MM.1S (cell line): ENCODE measurements at regions not wholly inside any gene's neighbourhood (a gene's known extent, or its start where the extent isn't known, plus 50 kb on each side); places are given as distances from the start of the nearest gene placed in this dataset.
A peak's percentile ranks its signal among the peaks of the same experiment; 100 is the strongest.

Experiments
- DNase-seq: peaks from one replicate; pipeline ENCODE4 v3.0.0-alpha.2; 2015
- H2AFZ ChIP-seq: fragments of 300-600 bp; sonication (generic); 2 replicates; pipeline ENCODE4 v1.6.0; 2016; ENCODE audit warnings: antibody characterized with exemption, low read length
- H3F3A ChIP-seq: fragments of 300-600 bp; sonication (generic); 2 replicates; pipeline ENCODE4 v1.6.1; 2016; ENCODE audit warnings: mild to moderate bottlenecking, antibody characterized with exemption, low read length, moderate library complexity, mixed read lengths; ENCODE audit not compliant: insufficient read depth
- H3K27ac ChIP-seq: fragments of 300-600 bp; sonication (generic); 2 replicates; pipeline ENCODE4 v1.5.1; 2016; ENCODE audit warnings: mild to moderate bottlenecking, low read length
- H3K27me3 ChIP-seq: fragments of 300-600 bp; sonication (generic); replicated peaks from 2 replicates; pipeline ENCODE4 v1.6.0; 2016; ENCODE audit warnings: low read length; ENCODE audit not compliant: insufficient read depth
- H3K36me3 ChIP-seq: fragments of 300-600 bp; sonication (generic); replicated peaks from 2 replicates; pipeline ENCODE4 v1.6.1; 2016; ENCODE audit warnings: mild to moderate bottlenecking, low read length, mixed read lengths; ENCODE audit not compliant: insufficient read depth
- H3K4me1 ChIP-seq: fragments of 300-600 bp; sonication (generic); 2 replicates; pipeline ENCODE4 v1.6.1; 2016; ENCODE audit warnings: low read length, mixed read lengths
- H3K4me2 ChIP-seq: fragments of 300-600 bp; sonication (generic); 2 replicates; pipeline ENCODE4 v1.6.0; 2016; ENCODE audit warnings: low read depth, low read length
- H3K4me3 ChIP-seq: fragments of 300-600 bp; sonication (generic); 2 replicates; pipeline ENCODE4 v1.5.1; 2016; ENCODE audit warnings: low read length, mixed read lengths
- H3K79me2 ChIP-seq: fragments of 300-600 bp; sonication (generic); 2 replicates; pipeline ENCODE4 v1.6.1; 2016; ENCODE audit warnings: mixed run types, low read length, mixed read lengths
- H3K9ac ChIP-seq: fragments of 300-600 bp; sonication (generic); 2 replicates; pipeline ENCODE4 v1.6.1; 2016; ENCODE audit warnings: low read length, mixed read lengths
- H3K9me2 ChIP-seq: fragments of 300-600 bp; sonication (generic); replicated peaks from 2 replicates; pipeline ENCODE4 v1.6.1; 2016; ENCODE audit warnings: mild to moderate bottlenecking, low read length, mixed read lengths; ENCODE audit not compliant: insufficient read depth
- H3K9me3 ChIP-seq: fragments of 300-600 bp; sonication (generic); replicated peaks from 2 replicates; pipeline ENCODE4 v1.6.1; 2016; ENCODE audit warnings: mild to moderate bottlenecking, low read length, mixed read lengths; ENCODE audit not compliant: insufficient read depth
- H4K20me1 ChIP-seq: fragments of 300-600 bp; sonication (generic); 2 replicates; pipeline ENCODE4 v1.6.1; 2016; ENCODE audit warnings: mild to moderate bottlenecking, low read length, moderate library complexity, mixed read lengths; ENCODE audit not compliant: insufficient read depth
- EZH2 ChIP-seq: fragments of 300-600 bp; sonication (generic); optimal IDR thresholded peaks from 2 replicates; pipeline ENCODE3; 2017; ENCODE audit warnings: low read depth, mild to moderate bottlenecking, antibody characterized with exemption, low read length, mixed read lengths
- EZH2phosphoT487 ChIP-seq: fragments of 300-600 bp; sonication (generic); IDR thresholded peaks from 2 replicates; pipeline ENCODE4 v1.6.1; 2018; ENCODE audit warnings: antibody characterized with exemption, low read length
- TF ChIP-seq, protein P1 (sequence below): fragments of 300-600 bp; sonication (generic); IDR thresholded peaks from 2 replicates; pipeline ENCODE4 v1.5.1; 2016; ENCODE audit warnings: antibody characterized with exemption, low read length, mixed read lengths

DNA sequence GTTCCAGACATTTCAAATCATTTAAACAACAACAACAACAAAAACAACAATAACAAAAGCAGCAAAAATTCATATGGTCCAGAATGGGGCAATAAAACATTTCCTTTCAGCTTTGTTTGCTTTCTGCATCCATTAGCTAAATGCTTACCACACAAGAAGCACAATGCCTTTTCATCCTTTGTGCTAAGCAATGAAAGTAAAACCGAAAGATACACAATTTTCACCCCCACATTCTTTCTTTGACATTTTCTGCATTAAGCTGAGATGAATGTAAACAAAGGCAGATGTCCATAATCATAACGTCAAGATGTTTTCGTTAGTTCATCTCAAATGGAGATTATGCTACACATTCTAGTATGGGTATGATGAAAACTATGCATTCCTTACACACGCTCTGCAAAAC, 568.5 kb downstream of the SLITRK6 start:
- H3K9me3 ChIP-seq, result no peaks in the 10 kb centered on the region
- H3K27me3 ChIP-seq, result no peaks in the 10 kb centered on the region
- no peak overlapping the region; the same call in 1 of the 2 replicates for H3K27ac ChIP-seq
- no peaks in the 10 kb centered on the region for H3K36me3 ChIP-seq
- peak overlapping the region; percentile 42; the same call in 1 of the 2 replicates for H3K4me2 ChIP-seq
- 0 out of 2 replicates have a peak, but pooled peaks cover 3% of the 10 kb centered on the region for H3F3A ChIP-seq
- peak; percentile 80 for DNase-seq
- H3K79me2 ChIP-seq, result no peaks in the 10 kb centered on the region
- 0 out of 2 replicates have a peak, but pooled peaks cover 3% of the 10 kb centered on the region for H3K4me1 ChIP-seq
- H2AFZ ChIP-seq, result 0 out of 2 replicates have a peak overlapping the region, but pooled peaks have one; percentile 2
- no peak overlapping the region for H3K9ac ChIP-seq
- no peak for TF ChIP-seq EZH2
- TF ChIP-seq, protein P1, sequence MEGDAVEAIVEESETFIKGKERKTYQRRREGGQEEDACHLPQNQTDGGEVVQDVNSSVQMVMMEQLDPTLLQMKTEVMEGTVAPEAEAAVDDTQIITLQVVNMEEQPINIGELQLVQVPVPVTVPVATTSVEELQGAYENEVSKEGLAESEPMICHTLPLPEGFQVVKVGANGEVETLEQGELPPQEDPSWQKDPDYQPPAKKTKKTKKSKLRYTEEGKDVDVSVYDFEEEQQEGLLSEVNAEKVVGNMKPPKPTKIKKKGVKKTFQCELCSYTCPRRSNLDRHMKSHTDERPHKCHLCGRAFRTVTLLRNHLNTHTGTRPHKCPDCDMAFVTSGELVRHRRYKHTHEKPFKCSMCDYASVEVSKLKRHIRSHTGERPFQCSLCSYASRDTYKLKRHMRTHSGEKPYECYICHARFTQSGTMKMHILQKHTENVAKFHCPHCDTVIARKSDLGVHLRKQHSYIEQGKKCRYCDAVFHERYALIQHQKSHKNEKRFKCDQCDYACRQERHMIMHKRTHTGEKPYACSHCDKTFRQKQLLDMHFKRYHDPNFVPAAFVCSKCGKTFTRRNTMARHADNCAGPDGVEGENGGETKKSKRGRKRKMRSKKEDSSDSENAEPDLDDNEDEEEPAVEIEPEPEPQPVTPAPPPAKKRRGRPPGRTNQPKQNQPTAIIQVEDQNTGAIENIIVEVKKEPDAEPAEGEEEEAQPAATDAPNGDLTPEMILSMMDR, result no peak
- TF ChIP-seq EZH2phosphoT487, result no peak
- H3K4me3 ChIP-seq, result peak overlapping the region; percentile 19; the same call in 1 of the 2 replicates
- no peaks in the 10 kb centered on the region for H3K9me2 ChIP-seq
- no peaks in the 10 kb centered on the region for H4K20me1 ChIP-seq

DNA sequence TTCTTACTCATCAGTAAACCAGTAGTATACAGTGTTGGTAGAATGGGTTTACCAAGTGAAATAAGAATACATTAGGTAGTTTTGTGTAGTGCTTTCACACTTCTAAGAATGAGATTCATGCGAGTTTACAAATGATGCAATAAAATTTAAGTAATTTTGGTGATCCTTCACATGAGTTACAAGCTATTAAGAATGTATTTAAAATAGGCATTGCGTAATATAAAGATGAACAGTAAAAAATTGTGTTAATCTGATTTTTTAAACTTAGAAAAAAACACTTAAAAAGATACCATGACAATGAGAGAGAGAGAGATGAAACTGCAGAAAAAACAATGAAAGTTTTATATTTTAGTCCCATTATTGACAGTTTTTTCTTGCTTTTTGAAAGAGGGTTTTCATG, 570.5 kb downstream of the SLITRK6 start:
- 0 out of 2 replicates have a peak, but pooled peaks cover 3% of the 10 kb centered on the region for H3F3A ChIP-seq
- no peak overlapping the region for H2AFZ ChIP-seq
- TF ChIP-seq EZH2phosphoT487, result no peak

DNA sequence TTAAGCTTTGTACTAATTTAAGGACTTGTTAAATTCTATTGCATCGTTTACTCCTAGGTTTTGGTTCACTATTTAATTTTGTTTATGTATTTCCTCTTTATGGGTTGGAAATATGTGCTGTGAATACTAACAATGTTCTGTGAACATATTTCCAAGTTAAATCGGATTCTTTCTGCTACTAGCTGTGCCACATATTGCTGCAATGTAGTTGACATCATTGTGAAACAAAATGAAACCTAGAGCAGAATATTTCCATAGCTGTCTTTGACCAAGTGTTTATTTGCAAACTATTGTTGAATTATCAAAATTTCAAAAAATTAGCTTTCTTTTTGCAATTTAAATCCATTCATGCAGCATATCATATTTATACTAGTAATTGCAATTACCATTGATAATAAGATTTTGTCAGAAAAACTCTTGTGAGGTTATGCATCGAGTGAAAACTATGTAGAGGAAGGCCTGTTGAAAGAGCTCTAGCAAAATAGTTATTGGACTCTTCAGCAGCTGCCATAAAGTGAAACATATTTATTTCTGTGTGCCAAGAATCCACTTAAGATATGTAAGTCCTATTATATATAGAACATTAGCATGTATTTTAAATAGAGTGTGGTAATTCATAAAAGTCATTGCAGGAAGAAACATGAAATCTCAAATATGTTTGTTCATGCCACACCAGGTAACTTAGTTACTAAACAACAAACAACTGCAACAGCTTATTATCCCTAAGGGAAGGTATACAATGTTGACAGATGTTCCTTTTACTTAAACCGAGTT, 575.1 kb downstream of the SLITRK6 start:
- no peaks in the 10 kb centered on the region for H3K79me2 ChIP-seq
- H3K9ac ChIP-seq, result no peak overlapping the region
- H3K4me3 ChIP-seq, result no peak overlapping the region
- H2AFZ ChIP-seq, result no peak overlapping the region
- no peak for DNase-seq
- H3K9me3 ChIP-seq, result no peaks in the 10 kb centered on the region
- no peaks in the 10 kb centered on the region for H3K27me3 ChIP-seq
- H3K4me1 ChIP-seq, result no peaks in the 10 kb centered on the region
- TF ChIP-seq EZH2, result no peak
- no peak for TF ChIP-seq EZH2phosphoT487
- TF ChIP-seq, protein P1, result no peak
- H3K4me2 ChIP-seq, result peak overlapping the region; percentile 12; the same call in 1 of the 2 replicates
- H3K9me2 ChIP-seq, result no peaks in the 10 kb centered on the region
- H3K27ac ChIP-seq, result no peak overlapping the region
- no peaks in the 10 kb centered on the region for H3F3A ChIP-seq
- H4K20me1 ChIP-seq, result no peaks in the 10 kb centered on the region
- no peaks in the 10 kb centered on the region for H3K36me3 ChIP-seq

More for the DNA sequence above, 570.5 kb downstream of the SLITRK6 start:
- DNase-seq, result no peak
- Histone ChIP-seq H3K4me3 (no peak overlapping the region), H3K9me2 (no peaks in the 10 kb centered on the region), H4K20me1 (no peaks in the 10 kb centered on the region), H3K36me3 (no peaks in the 10 kb centered on the region), H3K9me3 (no peaks in the 10 kb centered on the region), H3K27me3 (no peaks in the 10 kb centered on the region), H3K4me1 (0 out of 2 replicates have a peak, but pooled peaks cover 3% of the 10 kb centered on the region), H3K79me2 (no peaks in the 10 kb centered on the region), H3K27ac (no peak overlapping the region), H3K9ac (no peak overlapping the region), H3K4me2 (no peak overlapping the region)

GRCh38 chr13:85216576-85216975, 582.6 kb downstream of the SLITRK6 start:
- H3K79me2 ChIP-seq, result no peaks in the 10 kb centered on the region
- no peaks in the 10 kb centered on the region for H3K4me1 ChIP-seq
- no peaks in the 10 kb centered on the region for H3K9me2 ChIP-seq
- H3K27me3 ChIP-seq, result no peaks in the 10 kb centered on the region
- DNase-seq, result no peak
- no peak overlapping the region for H3K27ac ChIP-seq
- H3K4me3 ChIP-seq, result no peak overlapping the region
- H2AFZ ChIP-seq, result no peak overlapping the region
- no peak overlapping the region for H3K4me2 ChIP-seq
- H3K9me3 ChIP-seq, result no peaks in the 10 kb centered on the region
- no peaks in the 10 kb centered on the region for H3F3A ChIP-seq
- no peaks in the 10 kb centered on the region for H3K36me3 ChIP-seq
- TF ChIP-seq EZH2phosphoT487, result no peak
- TF ChIP-seq, protein P1, result no peak
- TF ChIP-seq EZH2, result no peak
- no peak overlapping the region for H3K9ac ChIP-seq
- H4K20me1 ChIP-seq, result no peaks in the 10 kb centered on the region
